GM18861 (cell line): ENCODE measurements at regions not wholly inside any gene's neighbourhood (a gene's known extent, or its start where the extent isn't known, plus 50 kb on each side); places are given as distances from the start of the nearest gene placed in this dataset.

Source experiments
- ATAC-seq: cut with Tn5 transposase; IDR thresholded peaks from one replicate; pipeline ENCODE4 v1.9.1; 2021; ENCODE audit not compliant: unreplicated experiment

GRCh38 chr2:611519-611918 is 65.7 kb downstream of the TMEM18 start:
- no peak for ATAC-seq

GRCh38 chr2:610491-610890 is 66.7 kb downstream of the TMEM18 start:
- ATAC-seq, result no peak

- no peak for ATAC-seq
These were observed 67.3 kb downstream of the TMEM18 start for GRCh38 chr2:609881-610280.

GRCh38 chr2:609449-609848 is 67.8 kb downstream of the TMEM18 start:
- no peak for ATAC-seq

- ATAC-seq, result no peak
These were observed 68.5 kb downstream of the TMEM18 start for GRCh38 chr2:608711-609110.

GRCh38 chr2:608297-608696 is 68.9 kb downstream of the TMEM18 start:
- no peak for ATAC-seq

GRCh38 chr2:607709-608108 is 69.5 kb downstream of the TMEM18 start:
- no peak for ATAC-seq

GRCh38 chr2:607172-607571 is 70.0 kb downstream of the TMEM18 start:
- ATAC-seq, result no peak

- no peak for ATAC-seq
These were observed 71.3 kb downstream of the TMEM18 start for GRCh38 chr2:605674-606608.

GRCh38 chr2:604854-605524 is 72.2 kb downstream of the TMEM18 start:
- ATAC-seq, result no peak

GRCh38 chr2:604385-604784 is 72.8 kb downstream of the TMEM18 start:
- no peak for ATAC-seq

GRCh38 chr2:603869-604268 is 73.3 kb downstream of the TMEM18 start:
- no peak for ATAC-seq

GRCh38 chr2:603427-603826 is 73.8 kb downstream of the TMEM18 start:
- ATAC-seq, result no peak

- ATAC-seq, result no peak
These were observed 74.4 kb downstream of the TMEM18 start for GRCh38 chr2:602571-603359.

GRCh38 chr2:601806-602455 is 75.3 kb downstream of the TMEM18 start:
- ATAC-seq, result no peak

- ATAC-seq, result no peak
These were observed 75.9 kb downstream of the TMEM18 start for GRCh38 chr2:601387-601698.

GRCh38 chr2:600542-601386 is 76.4 kb downstream of the TMEM18 start:
- ATAC-seq, result no peak

- no peak for ATAC-seq
These were observed 77.6 kb downstream of the TMEM18 start for GRCh38 chr2:599601-600000.

- ATAC-seq, result no peak
These were observed 79.0 kb downstream of the TMEM18 start for GRCh38 chr2:598058-598802.
